SK-N-SH treated with all-trans-retinoic acid at 6 μM for 48 hours (cell line): ENCODE measurements at regions not wholly inside any gene's neighbourhood (a gene's known extent, or its start where the extent isn't known, plus 50 kb on each side); places are given as distances from the start of the nearest gene placed in this dataset.

Experiments
- ATAC-seq: fragments of 200-7000 bp; cut with Tn5 transposase; 3 replicates; pipeline ENCODE4 v1.9.1; 2020; ENCODE audit warnings: mild to moderate bottlenecking, moderate library complexity
- ARNTL ChIP-seq: fragments of 450-650 bp; formaldehyde crosslinking; IDR thresholded peaks from 2 replicates; pipeline ENCODE4 v1.5.0; 2020; ENCODE audit warnings: low read depth, mild to moderate bottlenecking, moderate library complexity, borderline replicate concordance
- BACH2 ChIP-seq: fragments of 250-450 bp; sonication (Bioruptor Pico); IDR thresholded peaks from 2 replicates; pipeline ENCODE4 v1.9.0; 2021; ENCODE audit warnings: mild to moderate bottlenecking, borderline replicate concordance
- CSDC2 ChIP-seq: fragments of 250-450 bp; sonication (Bioruptor Pico); IDR thresholded peaks from 2 replicates; pipeline ENCODE4 v1.5.0; 2020; ENCODE audit warnings: mild to moderate bottlenecking, moderate library complexity
- GLIS3 ChIP-seq: fragments of 250-450 bp; sonication (Bioruptor Pico); IDR thresholded peaks from 2 replicates; pipeline ENCODE4 v1.5.0; 2020; ENCODE audit warnings: mild to moderate bottlenecking, moderate library complexity
- OSR1 ChIP-seq: fragments of 250-450 bp; sonication (Bioruptor Pico); IDR thresholded peaks from 2 replicates; pipeline ENCODE4 v1.8.0; 2022; ENCODE audit warnings: moderate library complexity, mild to moderate bottlenecking, inconsistent platforms
- PPARA ChIP-seq: fragments of 250-450 bp; sonication (Bioruptor Pico); IDR thresholded peaks from 2 replicates; pipeline ENCODE4 v1.5.0; 2020; ENCODE audit warnings: mild to moderate bottlenecking, borderline replicate concordance
- RARB ChIP-seq: fragments of 250-450 bp; sonication (Bioruptor Pico); IDR thresholded peaks from 2 replicates; pipeline ENCODE4 v1.8.0; 2021; ENCODE audit warnings: mild to moderate bottlenecking, moderate library complexity
- SNAI2 ChIP-seq: fragments of 250-450 bp; sonication (Bioruptor Pico); IDR thresholded peaks from 2 replicates; pipeline ENCODE4 v1.5.0; 2020; ENCODE audit warnings: mild to moderate bottlenecking, moderate library complexity
- TCF4 ChIP-seq: fragments of 250-450 bp; sonication (Bioruptor Pico); IDR thresholded peaks from 2 replicates; pipeline ENCODE4 v1.8.0; 2021; ENCODE audit warnings: mild to moderate bottlenecking, moderate library complexity, borderline replicate concordance
- TOX ChIP-seq: fragments of 250-450 bp; sonication (Bioruptor Pico); IDR thresholded peaks from 2 replicates; pipeline ENCODE4 v1.8.0; 2021; ENCODE audit warnings: mild to moderate bottlenecking, moderate library complexity, borderline replicate concordance
- ZC3H10 ChIP-seq: fragments of 250-450 bp; sonication (Bioruptor Pico); IDR thresholded peaks from 2 replicates; pipeline ENCODE4 v1.5.1; 2021; ENCODE audit warnings: mild to moderate bottlenecking, moderate library complexity
- ZFP3 ChIP-seq: fragments of 250-450 bp; sonication (Bioruptor Pico); IDR thresholded peaks from 2 replicates; pipeline ENCODE4 v1.5.0; 2020; ENCODE audit warnings: mild to moderate bottlenecking, moderate library complexity
- ZFP30 ChIP-seq: fragments of 450-650 bp; formaldehyde crosslinking; IDR thresholded peaks from 2 replicates; pipeline ENCODE4 v1.5.0; 2022; ENCODE audit warnings: mild to moderate bottlenecking, moderate library complexity
- ZNF565 ChIP-seq: fragments of 450-650 bp; formaldehyde crosslinking; conservative IDR thresholded peaks from 2 replicates; pipeline ENCODE4 v1.5.0; 2020; ENCODE audit warnings: low read depth, mild to moderate bottlenecking, moderate library complexity
- ZNF70 ChIP-seq: fragments of 450-650 bp; formaldehyde crosslinking; IDR thresholded peaks from 2 replicates; pipeline ENCODE4 v1.5.0; 2020; ENCODE audit warnings: mild to moderate bottlenecking, moderate library complexity
- ZNF8 ChIP-seq: fragments of 450-650 bp; formaldehyde crosslinking; IDR thresholded peaks from 2 replicates; pipeline ENCODE4 v1.5.0; 2020; ENCODE audit warnings: mild to moderate bottlenecking, moderate library complexity
- TF ChIP-seq, protein P1 (sequence below): fragments of 250-450 bp; sonication (Bioruptor Pico); IDR thresholded peaks from 2 replicates; pipeline ENCODE4 v1.5.0; 2020; ENCODE audit warnings: mild to moderate bottlenecking, moderate library complexity
- TF ChIP-seq, protein P2 (sequence below): fragments of 250-450 bp; sonication (Bioruptor Pico); IDR thresholded peaks from 2 replicates; pipeline ENCODE4 v1.8.0; 2020; ENCODE audit warnings: mild to moderate bottlenecking, moderate library complexity, borderline replicate concordance
- TF ChIP-seq, protein P3 (sequence below): fragments of 250-450 bp; sonication (Bioruptor Pico); IDR thresholded peaks from 2 replicates; pipeline ENCODE4 v1.5.1; 2020; ENCODE audit warnings: low read depth, mild to moderate bottlenecking, moderate library complexity
- TF ChIP-seq, protein P4 (sequence below): fragments of 250-450 bp; sonication (Bioruptor Pico); IDR thresholded peaks from 2 replicates; pipeline ENCODE4 v1.8.0; 2021; ENCODE audit warnings: low read depth, mild to moderate bottlenecking, moderate library complexity, borderline replicate concordance
- TF ChIP-seq, protein P5 (sequence below): fragments of 250-450 bp; sonication (Bioruptor Pico); IDR thresholded peaks from 2 replicates; pipeline ENCODE4 v1.5.1; 2021; ENCODE audit warnings: mild to moderate bottlenecking, moderate library complexity

DNA sequence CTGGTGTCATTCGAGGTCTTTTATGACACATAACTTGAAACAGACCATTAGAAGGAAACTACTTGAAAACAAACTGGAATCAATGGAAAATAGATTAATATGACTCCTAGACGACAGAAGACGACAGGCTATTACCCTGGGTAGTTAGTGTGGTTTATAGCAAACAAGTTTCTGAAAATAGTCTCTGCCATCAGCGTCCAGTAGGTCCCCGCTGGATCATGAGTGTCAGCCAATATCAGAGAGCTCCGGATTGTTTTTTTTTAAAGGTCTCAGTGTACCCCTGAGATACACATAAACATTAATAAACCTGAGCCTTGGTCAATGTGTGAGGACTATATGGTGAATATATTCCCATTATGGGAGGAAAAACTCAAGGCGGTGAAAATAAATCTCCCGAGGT, 115.0 kb upstream of the THUMPD2 start:
- no peak for ATAC-seq
- TF ChIP-seq TCF4 (CRISPR knock-in tag) (no peak), ZNF70 (no peak), ZFP3 (no peak), ZC3H10 (CRISPR knock-in tag) (no peak), TOX (CRISPR knock-in tag) (no peak), CSDC2 (no peak), OSR1 (CRISPR knock-in tag) (no peak), ZNF8 (CRISPR knock-in tag) (no peak), ARNTL (CRISPR knock-in tag) (no peak)
- TF ChIP-seq, protein P1, sequence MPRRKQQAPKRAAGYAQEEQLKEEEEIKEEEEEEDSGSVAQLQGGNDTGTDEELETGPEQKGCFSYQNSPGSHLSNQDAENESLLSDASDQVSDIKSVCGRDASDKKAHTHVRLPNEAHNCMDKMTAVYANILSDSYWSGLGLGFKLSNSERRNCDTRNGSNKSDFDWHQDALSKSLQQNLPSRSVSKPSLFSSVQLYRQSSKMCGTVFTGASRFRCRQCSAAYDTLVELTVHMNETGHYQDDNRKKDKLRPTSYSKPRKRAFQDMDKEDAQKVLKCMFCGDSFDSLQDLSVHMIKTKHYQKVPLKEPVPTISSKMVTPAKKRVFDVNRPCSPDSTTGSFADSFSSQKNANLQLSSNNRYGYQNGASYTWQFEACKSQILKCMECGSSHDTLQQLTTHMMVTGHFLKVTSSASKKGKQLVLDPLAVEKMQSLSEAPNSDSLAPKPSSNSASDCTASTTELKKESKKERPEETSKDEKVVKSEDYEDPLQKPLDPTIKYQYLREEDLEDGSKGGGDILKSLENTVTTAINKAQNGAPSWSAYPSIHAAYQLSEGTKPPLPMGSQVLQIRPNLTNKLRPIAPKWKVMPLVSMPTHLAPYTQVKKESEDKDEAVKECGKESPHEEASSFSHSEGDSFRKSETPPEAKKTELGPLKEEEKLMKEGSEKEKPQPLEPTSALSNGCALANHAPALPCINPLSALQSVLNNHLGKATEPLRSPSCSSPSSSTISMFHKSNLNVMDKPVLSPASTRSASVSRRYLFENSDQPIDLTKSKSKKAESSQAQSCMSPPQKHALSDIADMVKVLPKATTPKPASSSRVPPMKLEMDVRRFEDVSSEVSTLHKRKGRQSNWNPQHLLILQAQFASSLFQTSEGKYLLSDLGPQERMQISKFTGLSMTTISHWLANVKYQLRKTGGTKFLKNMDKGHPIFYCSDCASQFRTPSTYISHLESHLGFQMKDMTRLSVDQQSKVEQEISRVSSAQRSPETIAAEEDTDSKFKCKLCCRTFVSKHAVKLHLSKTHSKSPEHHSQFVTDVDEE (CRISPR knock-in tag), result no peak
- TF ChIP-seq, protein P2, sequence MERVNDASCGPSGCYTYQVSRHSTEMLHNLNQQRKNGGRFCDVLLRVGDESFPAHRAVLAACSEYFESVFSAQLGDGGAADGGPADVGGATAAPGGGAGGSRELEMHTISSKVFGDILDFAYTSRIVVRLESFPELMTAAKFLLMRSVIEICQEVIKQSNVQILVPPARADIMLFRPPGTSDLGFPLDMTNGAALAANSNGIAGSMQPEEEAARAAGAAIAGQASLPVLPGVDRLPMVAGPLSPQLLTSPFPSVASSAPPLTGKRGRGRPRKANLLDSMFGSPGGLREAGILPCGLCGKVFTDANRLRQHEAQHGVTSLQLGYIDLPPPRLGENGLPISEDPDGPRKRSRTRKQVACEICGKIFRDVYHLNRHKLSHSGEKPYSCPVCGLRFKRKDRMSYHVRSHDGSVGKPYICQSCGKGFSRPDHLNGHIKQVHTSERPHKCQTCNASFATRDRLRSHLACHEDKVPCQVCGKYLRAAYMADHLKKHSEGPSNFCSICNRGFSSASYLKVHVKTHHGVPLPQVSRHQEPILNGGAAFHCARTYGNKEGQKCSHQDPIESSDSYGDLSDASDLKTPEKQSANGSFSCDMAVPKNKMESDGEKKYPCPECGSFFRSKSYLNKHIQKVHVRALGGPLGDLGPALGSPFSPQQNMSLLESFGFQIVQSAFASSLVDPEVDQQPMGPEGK (CRISPR knock-in tag), result no peak

DNA sequence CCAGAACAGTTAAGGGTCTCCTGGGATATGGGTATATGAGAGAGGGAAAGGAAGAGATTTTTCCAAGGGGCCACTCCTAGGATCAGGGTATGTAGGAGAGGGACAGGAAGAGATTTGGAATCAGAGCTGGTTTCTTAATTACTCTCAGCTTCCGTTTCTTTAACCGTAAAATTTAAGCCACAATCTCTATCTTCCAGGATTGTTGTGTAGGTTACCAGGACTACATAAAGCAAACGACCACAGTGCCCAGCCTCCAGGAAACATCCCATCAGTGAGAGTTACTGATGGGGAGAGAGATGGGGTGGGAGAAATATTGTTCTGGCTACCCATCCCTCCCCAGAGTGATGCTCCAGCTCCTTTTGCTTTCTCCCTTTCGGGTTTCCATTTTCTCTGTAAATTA, 114.6 kb upstream of the THUMPD2 start:
- no peak for ATAC-seq
- TF ChIP-seq, protein P3, sequence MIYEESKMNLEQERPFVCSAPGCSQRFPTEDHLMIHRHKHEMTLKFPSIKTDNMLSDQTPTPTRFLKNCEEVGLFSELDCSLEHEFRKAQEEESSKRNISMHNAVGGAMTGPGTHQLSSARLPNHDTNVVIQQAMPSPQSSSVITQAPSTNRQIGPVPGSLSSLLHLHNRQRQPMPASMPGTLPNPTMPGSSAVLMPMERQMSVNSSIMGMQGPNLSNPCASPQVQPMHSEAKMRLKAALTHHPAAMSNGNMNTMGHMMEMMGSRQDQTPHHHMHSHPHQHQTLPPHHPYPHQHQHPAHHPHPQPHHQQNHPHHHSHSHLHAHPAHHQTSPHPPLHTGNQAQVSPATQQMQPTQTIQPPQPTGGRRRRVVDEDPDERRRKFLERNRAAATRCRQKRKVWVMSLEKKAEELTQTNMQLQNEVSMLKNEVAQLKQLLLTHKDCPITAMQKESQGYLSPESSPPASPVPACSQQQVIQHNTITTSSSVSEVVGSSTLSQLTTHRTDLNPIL, result no peak
- TF ChIP-seq ZFP3, result no peak
- TF ChIP-seq, protein P4, sequence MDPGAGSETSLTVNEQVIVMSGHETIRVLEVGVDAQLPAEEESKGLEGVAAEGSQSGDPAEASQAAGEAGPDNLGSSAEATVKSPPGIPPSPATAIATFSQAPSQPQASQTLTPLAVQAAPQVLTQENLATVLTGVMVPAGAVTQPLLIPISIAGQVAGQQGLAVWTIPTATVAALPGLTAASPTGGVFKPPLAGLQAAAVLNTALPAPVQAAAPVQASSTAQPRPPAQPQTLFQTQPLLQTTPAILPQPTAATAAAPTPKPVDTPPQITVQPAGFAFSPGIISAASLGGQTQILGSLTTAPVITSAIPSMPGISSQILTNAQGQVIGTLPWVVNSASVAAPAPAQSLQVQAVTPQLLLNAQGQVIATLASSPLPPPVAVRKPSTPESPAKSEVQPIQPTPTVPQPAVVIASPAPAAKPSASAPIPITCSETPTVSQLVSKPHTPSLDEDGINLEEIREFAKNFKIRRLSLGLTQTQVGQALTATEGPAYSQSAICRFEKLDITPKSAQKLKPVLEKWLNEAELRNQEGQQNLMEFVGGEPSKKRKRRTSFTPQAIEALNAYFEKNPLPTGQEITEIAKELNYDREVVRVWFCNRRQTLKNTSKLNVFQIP (CRISPR knock-in tag), result no peak
- TF ChIP-seq, protein P2 (CRISPR knock-in tag), result no peak
- no peak for TF ChIP-seq SNAI2 (CRISPR knock-in tag)
- no peak for TF ChIP-seq ARNTL (CRISPR knock-in tag)
- no peak for TF ChIP-seq PPARA (CRISPR knock-in tag)
- TF ChIP-seq, protein P5, sequence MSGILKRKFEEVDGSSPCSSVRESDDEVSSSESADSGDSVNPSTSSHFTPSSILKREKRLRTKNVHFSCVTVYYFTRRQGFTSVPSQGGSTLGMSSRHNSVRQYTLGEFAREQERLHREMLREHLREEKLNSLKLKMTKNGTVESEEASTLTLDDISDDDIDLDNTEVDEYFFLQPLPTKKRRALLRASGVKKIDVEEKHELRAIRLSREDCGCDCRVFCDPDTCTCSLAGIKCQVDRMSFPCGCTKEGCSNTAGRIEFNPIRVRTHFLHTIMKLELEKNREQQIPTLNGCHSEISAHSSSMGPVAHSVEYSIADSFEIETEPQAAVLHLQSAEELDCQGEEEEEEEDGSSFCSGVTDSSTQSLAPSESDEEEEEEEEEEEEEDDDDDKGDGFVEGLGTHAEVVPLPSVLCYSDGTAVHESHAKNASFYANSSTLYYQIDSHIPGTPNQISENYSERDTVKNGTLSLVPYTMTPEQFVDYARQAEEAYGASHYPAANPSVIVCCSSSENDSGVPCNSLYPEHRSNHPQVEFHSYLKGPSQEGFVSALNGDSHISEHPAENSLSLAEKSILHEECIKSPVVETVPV (CRISPR knock-in tag), result no peak
- no peak for TF ChIP-seq ZC3H10 (CRISPR knock-in tag)
- TF ChIP-seq ZNF565 (CRISPR knock-in tag), result no peak
- no peak for TF ChIP-seq BACH2 (CRISPR knock-in tag)
- no peak for TF ChIP-seq ZNF8 (CRISPR knock-in tag)
- no peak for TF ChIP-seq CSDC2
- TF ChIP-seq, protein P1 (CRISPR knock-in tag), result no peak
- TF ChIP-seq RARB (CRISPR knock-in tag), result no peak
- no peak for TF ChIP-seq ZNF70
- no peak for TF ChIP-seq ZFP30 (CRISPR knock-in tag)
- TF ChIP-seq OSR1 (CRISPR knock-in tag), result no peak
- no peak for TF ChIP-seq TOX (CRISPR knock-in tag)
- no peak for TF ChIP-seq GLIS3 (CRISPR knock-in tag)
